NCI-H226 (cell line): ENCODE measurements at regions not wholly inside any gene's neighbourhood (a gene's known extent, or its start where the extent isn't known, plus 50 kb on each side); places are given as distances from the start of the nearest gene placed in this dataset.

ENCODE experiments used
- DNase-seq: peaks from one replicate; pipeline ENCODE4 v3.0.0-alpha.2; 2015

DNA sequence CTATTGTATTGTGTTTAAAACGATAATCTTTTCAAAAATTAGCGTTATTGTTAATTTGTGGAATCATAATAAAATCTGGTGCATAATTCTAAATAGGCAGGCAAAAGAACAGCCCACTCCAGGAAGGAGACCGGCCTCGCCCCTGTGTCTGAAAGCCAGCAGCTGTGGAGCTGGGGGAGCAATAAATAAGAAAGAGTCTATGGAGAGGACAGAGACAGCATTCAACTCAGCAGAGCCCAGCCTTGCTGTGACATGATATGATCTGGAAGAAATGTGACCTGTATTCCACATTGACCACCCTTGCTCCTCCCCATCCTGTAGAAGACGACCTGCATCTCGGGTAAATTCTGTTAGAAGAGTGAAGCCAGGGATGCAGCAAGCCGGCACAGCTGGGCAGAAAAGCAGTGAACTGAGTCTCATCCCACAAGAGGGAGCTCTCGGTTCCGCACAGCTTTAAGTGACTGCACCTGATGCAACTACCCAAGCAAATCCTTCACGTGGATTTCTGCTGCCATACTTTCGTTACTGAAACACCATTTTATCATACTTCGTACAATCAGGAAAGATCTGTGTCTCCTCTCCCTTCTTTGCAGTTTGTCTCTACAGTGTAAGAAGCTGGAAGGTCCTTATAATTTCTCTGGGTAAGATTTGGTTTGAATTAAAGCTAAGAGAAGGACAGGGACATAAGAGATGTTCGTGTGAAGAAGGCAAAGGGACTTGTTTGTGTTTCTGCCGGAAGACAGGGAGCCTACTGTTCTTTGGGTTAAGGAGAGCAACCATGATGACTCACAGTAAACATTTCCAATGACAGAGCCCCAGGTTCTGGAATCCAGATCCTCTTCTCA, 427.1 kb downstream of the GPAM start:
- no peak for DNase-seq

DNA sequence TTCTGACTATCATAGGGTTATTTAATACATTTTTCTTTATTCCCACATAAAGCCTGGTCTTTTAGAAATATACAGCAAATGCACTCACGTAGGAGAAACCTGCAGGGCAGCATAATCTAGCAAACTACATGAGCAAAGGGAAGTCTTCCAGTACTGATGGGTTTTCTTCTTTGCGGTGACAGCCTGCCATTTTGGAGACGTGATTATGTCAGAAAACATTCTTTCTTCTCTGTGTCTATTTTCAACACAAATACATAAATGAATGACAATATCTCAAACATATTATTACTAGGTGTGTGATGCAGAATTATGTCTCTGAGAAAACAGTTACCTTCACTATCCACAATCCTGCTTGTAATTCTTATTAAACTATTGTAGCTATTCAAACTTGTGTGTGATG, 425.0 kb downstream of the GPAM start:
- no peak for DNase-seq

GRCh38 chr10:111762114-111762513, 421.5 kb downstream of the GPAM start:
- no peak for DNase-seq

- no peak for DNase-seq
These were observed 418.3 kb downstream of the GPAM start for GRCh38 chr10:111765216-111765615.

GRCh38 chr10:111766464-111766863, 417.1 kb downstream of the GPAM start:
- DNase-seq: no peak

DNA sequence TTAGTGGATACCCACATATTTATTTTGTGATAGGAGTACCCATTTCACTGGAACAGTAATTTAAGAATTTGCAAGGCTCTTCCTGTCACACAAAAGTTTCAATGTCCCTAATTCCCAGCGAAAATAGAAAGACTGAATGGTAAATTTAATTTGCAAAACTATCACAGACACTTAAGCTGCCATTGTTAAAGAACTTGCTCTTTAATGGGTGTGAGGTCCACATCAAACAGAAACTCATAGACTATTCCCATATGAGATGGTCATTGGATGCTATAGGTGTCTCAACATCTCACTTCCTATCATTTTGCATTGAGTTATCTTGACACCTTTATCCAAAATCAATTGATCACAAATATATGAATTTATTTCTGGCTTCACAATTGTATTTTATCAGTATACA, 415.9 kb downstream of the GPAM start:
- DNase-seq: no peak

DNA sequence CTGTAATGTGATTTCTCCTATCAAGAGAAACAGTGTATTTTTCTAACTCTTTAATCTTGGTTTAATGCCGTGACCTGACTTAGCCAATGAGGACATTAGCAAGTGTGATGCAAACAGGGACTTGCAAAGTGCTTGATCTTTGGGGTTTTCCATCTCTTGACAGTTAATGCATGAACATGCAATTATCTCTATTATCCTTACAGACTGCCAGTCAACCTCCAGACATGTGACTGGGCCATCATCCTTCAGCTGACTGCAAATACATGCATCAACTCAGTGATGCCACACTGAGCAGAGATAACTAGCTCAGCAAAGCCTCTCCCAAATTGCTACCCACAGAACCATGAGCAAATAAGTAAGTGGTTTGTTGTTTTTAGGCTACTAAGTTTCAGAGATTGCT, 409.6 kb downstream of the GPAM start:
- no peak for DNase-seq

DNA sequence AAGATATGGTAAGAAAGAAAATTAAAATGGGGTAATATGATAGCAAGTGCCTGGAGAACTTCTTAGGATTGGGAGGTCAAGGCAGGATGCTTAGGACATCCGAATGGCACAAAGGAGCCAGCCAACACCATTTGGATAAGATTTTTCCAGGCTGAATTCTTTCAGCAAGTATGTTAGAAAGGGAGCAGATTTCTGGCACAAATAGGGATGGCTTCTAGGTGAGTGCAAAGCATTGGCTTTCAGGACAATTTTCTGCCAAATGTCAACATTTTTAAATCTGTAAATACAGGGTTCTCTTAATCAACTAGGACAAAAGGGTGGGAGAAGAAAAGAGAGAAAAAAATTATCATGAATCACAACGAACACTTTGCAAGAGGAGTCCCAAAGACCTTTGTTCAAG, 409.1 kb downstream of the GPAM start:
- DNase-seq: no peak

- no peak for DNase-seq
These were observed 399.1 kb downstream of the GPAM start for GRCh38 chr10:111784436-111784835.

DNA sequence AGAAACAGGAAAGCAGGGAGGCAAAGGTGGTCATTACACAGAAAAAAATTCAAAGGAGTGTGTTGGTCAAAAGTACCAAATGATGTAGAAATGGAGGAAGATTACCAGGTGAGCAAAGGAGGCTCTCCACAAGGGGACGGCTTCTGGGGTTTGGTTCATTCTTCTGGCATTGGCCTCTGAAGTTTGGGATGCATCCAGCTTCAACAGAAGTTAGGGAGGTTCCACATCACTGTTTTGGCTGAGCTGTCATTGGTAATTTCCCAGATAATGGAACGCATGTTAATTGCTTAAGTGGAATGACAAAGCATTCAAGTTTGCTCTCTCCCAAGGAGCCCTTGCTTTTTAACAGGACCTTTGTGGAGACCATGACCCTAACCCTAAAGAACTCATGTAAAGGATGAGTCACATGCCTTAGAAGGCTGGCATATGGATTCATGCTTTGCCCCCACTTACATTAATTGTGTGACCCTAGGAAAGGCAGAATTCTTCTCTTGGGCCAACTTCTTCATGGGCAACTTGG, 398.6 kb downstream of the GPAM start:
- no peak for DNase-seq

DNA sequence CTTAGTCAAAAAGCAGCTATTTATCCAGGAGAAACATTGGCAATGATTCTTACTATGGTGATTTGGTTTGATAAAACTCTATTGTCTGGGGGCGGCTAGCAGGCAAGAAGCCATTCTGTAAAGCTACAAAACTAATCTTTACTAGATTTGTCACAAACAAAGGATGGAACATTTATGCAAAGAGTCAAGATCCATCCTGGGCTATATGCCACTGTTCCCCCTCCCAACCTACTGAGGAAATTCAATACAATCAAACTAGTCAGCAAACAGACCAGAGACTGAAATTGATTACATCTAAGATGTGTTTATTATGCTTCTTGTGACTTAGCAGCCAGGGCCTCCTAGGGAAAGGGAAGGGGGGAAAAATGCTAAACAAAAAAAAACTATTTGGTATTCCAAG, 397.6 kb downstream of the GPAM start:
- DNase-seq: no peak

- no peak for DNase-seq
These were observed 393.7 kb downstream of the GPAM start for GRCh38 chr10:111789821-111790220.

GRCh38 chr10:111801841-111802240, 381.7 kb downstream of the GPAM start:
- DNase-seq: no peak

GRCh38 chr10:111804781-111805180, 378.8 kb downstream of the GPAM start:
- DNase-seq: no peak

DNA sequence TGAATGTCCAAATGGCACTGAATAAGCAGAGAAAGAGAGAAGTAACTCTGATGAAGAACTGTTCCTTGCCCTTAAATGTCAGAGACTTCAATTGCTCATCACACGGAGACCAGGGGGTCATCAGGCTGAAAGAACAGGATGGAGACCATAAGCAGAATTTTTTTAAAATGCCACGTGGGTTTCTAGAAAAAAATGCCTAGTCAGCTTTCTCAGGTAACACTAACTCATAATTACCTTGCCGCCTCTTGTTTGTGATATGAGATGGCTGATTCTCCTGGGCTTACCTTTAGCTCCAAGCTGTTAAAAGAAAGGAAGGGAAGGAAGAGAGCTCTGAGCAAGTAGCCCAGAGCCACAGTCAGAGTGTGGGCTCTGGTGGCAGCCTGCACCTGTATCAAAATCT, 372.0 kb downstream of the GPAM start:
- no peak for DNase-seq

GRCh38 chr10:111820471-111820870, 363.1 kb downstream of the GPAM start:
- DNase-seq: no peak

GRCh38 chr10:111821871-111822270, 361.7 kb downstream of the GPAM start:
- DNase-seq: no peak

GRCh38 chr10:111822661-111823060, 360.9 kb downstream of the GPAM start:
- no peak for DNase-seq

GRCh38 chr10:111824128-111824527, 359.4 kb downstream of the GPAM start:
- DNase-seq: no peak

DNA sequence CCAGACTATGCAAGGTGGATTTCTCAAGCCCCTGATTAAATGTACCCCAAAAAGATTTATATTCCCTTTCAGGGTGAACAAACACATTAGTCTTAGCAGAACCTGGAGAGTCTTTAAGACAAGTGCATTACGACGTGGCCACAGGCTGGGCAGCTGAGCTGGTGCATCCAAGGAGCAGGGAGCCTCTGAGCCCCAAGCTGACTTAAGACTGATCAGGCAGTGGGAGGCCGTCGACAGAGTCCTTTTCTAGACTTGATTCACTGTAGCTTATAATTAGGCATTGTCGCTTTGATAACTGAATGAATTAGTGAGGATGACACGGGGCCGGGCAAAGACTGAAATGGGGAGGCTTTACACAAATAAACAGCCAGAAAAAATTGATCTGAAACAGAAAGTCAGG, 353.2 kb downstream of the GPAM start:
- DNase-seq: no peak

DNA sequence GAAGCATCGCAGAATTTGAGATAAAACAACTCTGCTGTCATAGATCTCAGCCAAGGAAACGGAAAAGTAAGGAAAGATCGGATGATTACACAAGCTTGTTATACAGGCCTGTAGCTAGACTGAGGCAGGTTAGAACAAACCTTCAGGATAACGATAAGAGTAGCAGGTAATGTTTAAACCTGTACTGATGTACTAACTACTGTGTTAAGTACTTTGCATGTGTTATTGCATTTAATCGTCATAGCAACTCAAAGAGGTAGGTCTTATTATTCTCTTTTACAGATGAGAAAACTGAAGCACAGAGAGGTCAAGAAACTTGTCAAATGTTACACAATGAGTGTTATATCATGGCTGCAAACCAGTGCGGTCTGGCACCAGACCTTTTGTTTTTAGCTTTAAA, 352.5 kb downstream of the GPAM start:
- no peak for DNase-seq

GRCh38 chr10:111833251-111833650, 350.3 kb downstream of the GPAM start:
- no peak for DNase-seq

DNA sequence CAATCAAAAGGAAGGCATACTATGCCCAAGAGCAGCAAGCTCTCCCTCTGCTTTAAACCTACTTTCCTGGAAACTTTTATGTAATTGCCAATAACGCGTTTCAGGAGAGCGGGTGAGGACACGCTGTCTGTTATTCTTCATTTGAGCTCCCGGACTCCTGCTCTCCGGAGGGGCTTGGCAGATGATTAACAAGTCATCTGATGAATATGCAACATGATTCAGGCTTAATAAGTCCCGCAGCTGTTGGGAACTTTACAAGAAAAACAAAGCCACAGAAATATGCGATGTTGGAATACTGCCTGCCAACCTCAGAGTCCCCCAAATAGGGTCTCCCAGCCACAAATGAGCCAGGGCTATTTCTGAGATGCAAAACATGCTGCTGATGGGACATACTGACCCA, 348.0 kb downstream of the GPAM start:
- no peak for DNase-seq

DNA sequence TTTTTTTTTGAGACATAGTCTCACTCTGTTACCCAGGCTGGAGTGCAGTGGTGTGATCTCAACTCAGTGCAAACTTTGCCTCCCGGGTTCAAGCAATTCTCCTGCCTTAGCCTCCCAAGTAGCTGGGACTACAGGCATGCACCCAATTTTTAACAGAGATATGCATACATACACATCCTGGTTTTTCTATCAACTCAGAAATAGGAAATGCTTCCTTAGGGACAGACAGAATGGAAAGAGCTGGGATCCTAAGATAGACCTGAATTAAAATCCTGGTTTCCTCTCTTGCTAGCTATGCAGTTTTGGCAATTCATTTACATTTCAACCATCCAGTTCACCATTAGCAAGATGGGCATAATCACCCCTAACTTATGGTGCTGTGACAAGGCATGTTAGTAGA, 347.5 kb downstream of the GPAM start:
- no peak for DNase-seq

DNA sequence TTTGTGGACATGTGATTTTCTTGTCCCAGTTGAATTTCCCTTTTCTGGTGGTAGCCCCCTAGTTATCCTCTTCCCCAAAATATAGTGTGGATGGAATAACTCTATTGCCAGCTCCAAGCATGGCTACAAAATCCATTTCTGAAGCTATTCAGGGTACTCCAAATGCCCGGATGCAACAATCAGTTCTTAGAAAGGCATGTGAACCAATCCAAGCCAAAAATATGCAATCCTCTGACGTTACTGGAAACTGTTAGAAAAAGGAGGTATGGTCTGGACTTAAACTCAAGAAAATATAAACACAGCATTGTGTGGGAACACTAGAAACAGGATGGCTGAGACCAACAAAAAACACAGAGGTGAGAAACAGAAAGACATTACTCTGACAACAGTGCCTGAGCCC, 347.0 kb downstream of the GPAM start:
- no peak for DNase-seq
